ENCODE measurements at regions not wholly inside any gene's neighbourhood (a gene's known extent, or its start where the extent isn't known, plus 50 kb on each side); places are given as distances from the start of the nearest gene placed in this dataset.

DNA sequence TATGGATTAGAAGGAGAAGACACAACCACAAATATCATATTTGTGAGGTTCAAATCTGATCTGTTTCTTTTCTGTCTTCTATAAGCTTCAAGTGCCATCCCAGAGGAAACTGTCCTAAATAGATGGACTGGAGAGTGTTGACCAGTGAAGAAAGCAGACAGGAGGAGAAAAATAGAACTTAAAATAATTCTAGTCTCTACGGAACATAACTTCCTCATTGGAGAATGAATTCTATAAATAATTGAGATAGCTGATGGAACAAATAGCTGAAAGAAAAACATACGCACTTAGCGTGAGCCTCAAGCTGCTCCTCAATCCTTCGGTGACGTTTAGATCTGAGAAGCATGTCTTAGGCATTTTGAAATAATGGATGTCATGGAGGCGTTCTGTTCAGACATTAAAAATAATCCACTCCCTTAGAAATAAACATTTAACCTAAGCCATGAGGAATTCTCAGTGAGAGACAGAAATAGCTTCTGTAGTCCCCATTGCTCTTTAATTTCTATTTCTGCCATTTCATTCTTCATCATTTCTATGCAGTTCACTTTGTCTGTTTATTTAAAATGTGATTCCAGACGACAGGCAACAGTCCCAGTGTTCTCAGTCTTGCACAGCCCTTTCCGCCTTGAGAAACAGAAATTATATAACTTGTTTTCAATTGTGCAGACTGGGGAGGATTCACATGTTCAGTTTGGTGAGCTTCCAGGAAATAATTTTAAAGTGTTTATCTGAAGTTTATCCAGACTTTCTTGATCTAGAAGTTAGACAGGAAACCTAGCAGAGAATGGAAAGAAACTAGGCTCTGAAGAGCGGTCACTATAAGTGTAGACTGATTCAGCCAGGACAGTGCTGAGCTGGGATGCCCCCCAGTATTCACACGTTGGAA is 97.3 kb downstream of the NR1D2 start:
- Mint-ChIP-seq H3K9me3 (ENCODE audit: low read depth, unreplicated experiment) (peaks cover 3% of the 10 kb centered on the region), H3K36me3 (ENCODE audit: insufficient read depth, unreplicated experiment) (no peaks in the 10 kb centered on the region), H3K4me1 (ENCODE audit: low read depth, unreplicated experiment) (peaks cover under 1% of the 10 kb centered on the region), H3K27ac (ENCODE audit: unreplicated experiment) (no peak overlapping the region), H3K27me3 (ENCODE audit: unreplicated experiment) (no peaks in the 10 kb centered on the region), H3K4me3 (ENCODE audit: low read depth, unreplicated experiment) (no peak overlapping the region)
- BruUV-seq (replicated peaks), result no TSS peak
- TF ChIP-seq, protein P1, sequence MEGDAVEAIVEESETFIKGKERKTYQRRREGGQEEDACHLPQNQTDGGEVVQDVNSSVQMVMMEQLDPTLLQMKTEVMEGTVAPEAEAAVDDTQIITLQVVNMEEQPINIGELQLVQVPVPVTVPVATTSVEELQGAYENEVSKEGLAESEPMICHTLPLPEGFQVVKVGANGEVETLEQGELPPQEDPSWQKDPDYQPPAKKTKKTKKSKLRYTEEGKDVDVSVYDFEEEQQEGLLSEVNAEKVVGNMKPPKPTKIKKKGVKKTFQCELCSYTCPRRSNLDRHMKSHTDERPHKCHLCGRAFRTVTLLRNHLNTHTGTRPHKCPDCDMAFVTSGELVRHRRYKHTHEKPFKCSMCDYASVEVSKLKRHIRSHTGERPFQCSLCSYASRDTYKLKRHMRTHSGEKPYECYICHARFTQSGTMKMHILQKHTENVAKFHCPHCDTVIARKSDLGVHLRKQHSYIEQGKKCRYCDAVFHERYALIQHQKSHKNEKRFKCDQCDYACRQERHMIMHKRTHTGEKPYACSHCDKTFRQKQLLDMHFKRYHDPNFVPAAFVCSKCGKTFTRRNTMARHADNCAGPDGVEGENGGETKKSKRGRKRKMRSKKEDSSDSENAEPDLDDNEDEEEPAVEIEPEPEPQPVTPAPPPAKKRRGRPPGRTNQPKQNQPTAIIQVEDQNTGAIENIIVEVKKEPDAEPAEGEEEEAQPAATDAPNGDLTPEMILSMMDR (IDR thresholded peaks at IDR 0.05; ENCODE audit: unreplicated experiment), result no peak
- no peak for DNase-seq
- intact Hi-C loops (cut with micrococcal nuclease; ENCODE audit: unreplicated experiment), result no loop called here
- CTCF ChIA-PET, result no interaction called here

DNA sequence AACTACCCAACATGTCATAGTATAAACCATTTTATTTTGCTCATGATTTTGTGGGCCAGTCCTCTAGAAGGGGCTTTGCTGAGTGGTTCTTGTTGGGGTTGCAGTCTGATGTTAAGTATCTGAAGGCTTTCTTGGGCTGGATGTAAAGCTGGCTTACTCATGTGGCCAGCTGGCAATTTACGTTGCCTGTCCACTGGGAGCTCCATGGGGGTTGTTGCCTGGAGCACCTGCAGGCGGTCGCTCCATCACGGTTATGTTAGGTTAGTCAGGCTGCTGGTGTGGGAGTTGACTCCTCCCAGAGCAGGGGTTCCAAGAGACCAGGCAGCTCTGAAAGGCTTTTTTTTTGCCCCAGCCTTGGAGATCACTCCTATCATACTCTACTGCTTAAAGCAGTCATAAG is 98.1 kb downstream of the NR1D2 start:
- intact Hi-C loops (cut with micrococcal nuclease; ENCODE audit: unreplicated experiment), result no loop called here
- DNase-seq, result no peak
- no peaks in the 10 kb centered on the region for H3K27me3 Mint-ChIP-seq (ENCODE audit: unreplicated experiment)
- TF ChIP-seq, protein P1 (IDR thresholded peaks at IDR 0.05; ENCODE audit: unreplicated experiment), result no peak
- CTCF ChIA-PET, result no interaction called here
- BruUV-seq (replicated peaks), result no TSS peak
- H3K9me3 Mint-ChIP-seq (ENCODE audit: low read depth, unreplicated experiment), result peaks cover 3% of the 10 kb centered on the region
- peaks cover 8% of the 10 kb centered on the region for H3K4me1 Mint-ChIP-seq (ENCODE audit: low read depth, unreplicated experiment)
- H3K36me3 Mint-ChIP-seq (ENCODE audit: insufficient read depth, unreplicated experiment), result peaks cover 5% of the 10 kb centered on the region
- no peak overlapping the region for H3K4me3 Mint-ChIP-seq (ENCODE audit: low read depth, unreplicated experiment)
- no peak overlapping the region for H3K27ac Mint-ChIP-seq (ENCODE audit: unreplicated experiment)

DNA sequence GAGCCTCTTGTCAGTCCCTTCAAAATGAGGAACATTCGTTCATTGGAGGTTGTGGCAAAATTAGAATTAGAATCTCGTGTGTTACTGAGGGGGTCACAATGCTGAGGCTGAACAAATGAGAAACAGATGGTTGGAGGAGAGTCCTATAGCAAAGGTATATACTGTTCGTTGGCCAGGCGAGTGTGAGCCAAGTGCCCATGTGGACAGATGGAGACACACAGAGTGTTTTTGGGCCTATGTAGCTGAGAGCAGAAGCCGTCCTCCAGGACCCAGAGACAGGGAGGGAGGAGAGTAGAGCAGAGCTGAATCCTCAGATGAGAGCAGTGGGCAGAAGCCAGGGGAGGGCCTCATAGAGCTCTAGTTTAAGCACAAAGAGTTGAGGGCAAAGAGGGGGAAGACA is 98.9 kb downstream of the NR1D2 start:
- H3K27ac Mint-ChIP-seq (ENCODE audit: unreplicated experiment), result no peak overlapping the region
- peaks cover 7% of the 10 kb centered on the region for H3K36me3 Mint-ChIP-seq (ENCODE audit: insufficient read depth, unreplicated experiment)
- no peak overlapping the region for H3K4me3 Mint-ChIP-seq (ENCODE audit: low read depth, unreplicated experiment)
- TF ChIP-seq, protein P1 (IDR thresholded peaks at IDR 0.05; ENCODE audit: unreplicated experiment), result no peak
- no peak for DNase-seq
- no TSS peak for BruUV-seq (replicated peaks)
- no peaks in the 10 kb centered on the region for H3K27me3 Mint-ChIP-seq (ENCODE audit: unreplicated experiment)
- H3K4me1 Mint-ChIP-seq (ENCODE audit: low read depth, unreplicated experiment), result peaks cover 12% of the 10 kb centered on the region
- intact Hi-C loops (cut with micrococcal nuclease; ENCODE audit: unreplicated experiment), result no loop called here
- CTCF ChIA-PET, result no interaction called here
- peaks cover 3% of the 10 kb centered on the region for H3K9me3 Mint-ChIP-seq (ENCODE audit: low read depth, unreplicated experiment)

DNA sequence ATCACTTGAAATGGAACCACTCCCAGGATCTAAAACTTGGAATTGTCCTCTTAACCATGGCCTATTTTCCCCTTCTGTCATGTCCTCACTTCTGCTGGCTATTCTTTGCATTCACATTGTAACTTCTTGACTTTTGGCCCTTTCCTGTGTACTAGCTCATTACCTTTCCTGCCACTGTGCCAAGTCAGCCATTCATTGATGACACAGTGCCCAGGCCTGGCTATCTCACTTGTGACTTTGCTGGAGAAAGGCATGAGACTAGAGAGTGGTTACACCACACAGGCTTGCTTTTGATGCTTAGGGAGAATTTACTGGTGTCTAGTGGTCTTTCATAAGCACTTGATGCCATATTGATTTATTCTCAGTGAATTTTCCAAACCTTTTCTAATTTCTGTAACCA is 101.1 kb downstream of the NR1D2 start:
- Mint-ChIP-seq H3K27ac (ENCODE audit: unreplicated experiment) (no peak overlapping the region), H3K4me3 (ENCODE audit: low read depth, unreplicated experiment) (no peak overlapping the region)

More for the DNA sequence above, 101.1 kb downstream of the NR1D2 start:
- Mint-ChIP-seq H3K9me3 (ENCODE audit: low read depth, unreplicated experiment) (peaks cover 6% of the 10 kb centered on the region), H3K4me1 (ENCODE audit: low read depth, unreplicated experiment) (peaks cover 12% of the 10 kb centered on the region), H3K27me3 (ENCODE audit: unreplicated experiment) (no peaks in the 10 kb centered on the region), H3K36me3 (ENCODE audit: insufficient read depth, unreplicated experiment) (peaks cover 7% of the 10 kb centered on the region)
- CTCF ChIA-PET, result no interaction called here
- DNase-seq, result no peak
- no TSS peak for BruUV-seq (replicated peaks)
- intact Hi-C loops (cut with micrococcal nuclease; ENCODE audit: unreplicated experiment), result no loop called here
- TF ChIP-seq, protein P1 (IDR thresholded peaks at IDR 0.05; ENCODE audit: unreplicated experiment), result no peak
